Mesenteric fat pad (tissue), 1 donor: ENCODE measurements at regions not wholly inside any gene's neighbourhood (a gene's known extent, or its start where the extent isn't known, plus 50 kb on each side); places are given as distances from the start of the nearest gene placed in this dataset.

Experiments
- DNase-seq: peaks from one replicate; pipeline ENCODE4 v3.0.0-alpha.2; 2020; ENCODE audit warnings: low spot score
- donor health status: DM: yes; HTN: yes; CAD: no.

DNA sequence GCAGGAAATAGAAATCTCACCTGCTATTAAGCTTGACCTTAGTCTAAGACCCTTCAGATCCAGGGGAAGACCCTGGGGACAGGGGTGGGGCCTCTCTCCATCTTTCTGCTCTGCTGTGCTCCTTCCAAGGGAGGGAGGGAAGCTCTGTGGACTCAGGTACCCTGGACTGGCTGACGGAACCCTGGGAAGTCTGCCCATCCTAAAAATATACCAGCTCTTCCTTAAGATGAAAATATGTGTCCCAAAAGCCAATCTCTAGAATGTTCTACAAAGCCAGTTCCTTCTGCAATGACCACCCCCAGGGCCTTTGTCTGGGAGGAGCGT lies 73.7 kb downstream of the RTL6 start:
- DNase-seq, result peak; percentile 9

DNA sequence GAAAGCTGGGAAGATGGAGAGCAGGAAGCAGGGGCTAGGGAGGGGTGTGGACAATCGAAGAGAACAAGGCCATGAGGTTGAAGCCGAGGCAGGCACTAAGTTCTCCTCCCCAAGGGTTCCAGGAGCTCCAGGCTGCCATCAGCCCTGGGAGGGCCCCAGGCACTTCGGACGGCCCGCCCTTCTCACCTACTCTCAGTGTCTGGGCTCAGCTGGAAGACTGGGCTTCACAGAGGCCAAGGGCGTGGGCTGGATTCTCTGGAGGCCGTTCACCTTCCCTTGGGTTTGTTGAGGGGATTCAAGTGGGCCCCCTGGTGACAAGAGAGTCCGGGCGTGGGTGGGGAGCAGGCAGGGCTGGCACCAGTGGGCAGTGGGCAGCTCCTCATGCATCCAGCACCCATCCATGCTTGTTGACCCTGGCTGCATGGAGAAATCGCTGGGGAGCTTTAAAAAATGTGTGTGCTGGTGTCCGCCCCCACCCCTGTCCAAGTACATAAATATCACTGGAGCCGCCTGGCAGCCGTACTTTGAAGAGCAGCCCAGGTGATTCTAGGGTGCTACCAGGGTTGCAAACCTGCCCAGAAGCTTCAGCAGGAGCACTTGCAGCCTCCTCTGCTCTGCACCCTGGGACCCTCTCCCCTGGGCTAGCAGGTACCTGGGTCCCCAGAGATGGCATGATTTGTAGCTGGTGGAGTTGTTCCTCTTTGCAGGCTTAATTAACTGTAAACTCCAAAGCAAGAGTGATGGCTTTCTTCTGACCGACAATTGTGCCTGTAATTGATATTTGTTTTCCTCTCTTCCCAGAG lies 74.3 kb downstream of the RTL6 start:
- DNase-seq, result peak; percentile 73

DNA sequence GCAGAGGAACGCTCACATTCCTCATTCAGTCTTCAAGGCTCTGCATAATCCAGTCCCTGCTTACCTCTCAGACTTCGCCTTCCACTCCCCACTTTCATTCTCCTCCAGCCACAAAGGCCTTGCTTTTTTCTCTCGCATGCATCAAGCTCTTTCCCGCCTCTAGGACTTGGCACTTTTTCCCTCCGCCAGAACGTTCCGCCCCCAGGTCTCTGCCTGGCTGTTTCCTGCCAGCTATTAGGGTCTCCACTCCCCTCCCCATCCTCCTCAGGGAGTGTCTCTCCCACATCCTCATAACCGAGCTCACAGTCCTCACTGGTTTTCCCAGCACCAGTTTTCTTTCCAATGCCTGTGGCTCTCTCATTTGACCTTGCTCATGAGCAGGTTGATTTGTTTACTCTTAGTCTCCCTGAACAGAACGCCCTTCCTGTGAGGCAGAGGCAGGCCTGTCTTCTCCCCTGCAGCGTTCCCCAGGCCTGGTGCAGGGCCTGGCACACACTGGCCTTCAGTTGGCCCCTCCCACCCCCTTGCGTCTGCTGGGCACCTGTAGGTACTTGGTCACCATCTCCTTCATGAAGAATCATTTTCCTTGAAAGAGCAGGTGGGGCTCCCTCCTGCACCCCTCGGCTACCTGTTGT lies 75.2 kb downstream of the RTL6 start:
- DNase-seq, result peak; percentile 60

DNA sequence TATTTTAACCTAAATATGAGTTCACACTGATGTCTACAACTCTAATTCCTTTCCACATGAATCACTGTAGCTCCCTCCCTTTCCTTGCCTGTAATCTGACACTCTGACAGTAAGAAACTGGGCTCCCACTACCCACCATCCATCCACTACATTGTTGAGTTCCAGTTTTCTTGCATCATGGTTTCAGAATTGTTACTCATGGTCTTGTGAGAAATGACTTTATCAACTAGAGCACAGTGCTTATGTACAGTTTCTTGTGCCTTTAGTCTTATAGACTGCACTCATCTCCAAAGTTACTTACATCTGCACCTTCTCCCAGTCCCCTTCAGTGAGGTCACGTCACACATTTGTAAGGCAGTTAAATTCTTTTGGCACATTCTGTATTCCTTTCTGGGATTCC lies 78.6 kb downstream of the RTL6 start:
- no peak for DNase-seq

DNA sequence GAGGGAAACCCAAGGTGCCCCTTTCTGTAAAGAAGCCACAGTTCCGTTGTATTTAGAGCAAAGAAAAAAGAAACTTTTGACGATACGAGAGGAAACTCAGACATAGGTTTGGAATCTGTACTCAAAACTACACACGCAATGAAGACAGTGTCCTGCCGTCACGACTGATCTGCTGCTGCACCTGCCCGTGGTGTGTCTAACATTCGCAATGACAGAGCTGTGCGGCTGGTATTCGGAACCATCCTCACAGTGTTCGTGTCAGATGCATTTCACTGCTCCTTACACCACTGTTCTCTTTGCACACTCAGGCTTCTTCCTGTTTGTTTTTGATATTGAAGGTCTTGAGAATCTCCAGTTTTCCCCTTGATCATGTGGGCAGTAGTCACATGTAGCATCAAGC lies 84.8 kb downstream of the RTL6 start:
- DNase-seq, result peak; percentile 4

DNA sequence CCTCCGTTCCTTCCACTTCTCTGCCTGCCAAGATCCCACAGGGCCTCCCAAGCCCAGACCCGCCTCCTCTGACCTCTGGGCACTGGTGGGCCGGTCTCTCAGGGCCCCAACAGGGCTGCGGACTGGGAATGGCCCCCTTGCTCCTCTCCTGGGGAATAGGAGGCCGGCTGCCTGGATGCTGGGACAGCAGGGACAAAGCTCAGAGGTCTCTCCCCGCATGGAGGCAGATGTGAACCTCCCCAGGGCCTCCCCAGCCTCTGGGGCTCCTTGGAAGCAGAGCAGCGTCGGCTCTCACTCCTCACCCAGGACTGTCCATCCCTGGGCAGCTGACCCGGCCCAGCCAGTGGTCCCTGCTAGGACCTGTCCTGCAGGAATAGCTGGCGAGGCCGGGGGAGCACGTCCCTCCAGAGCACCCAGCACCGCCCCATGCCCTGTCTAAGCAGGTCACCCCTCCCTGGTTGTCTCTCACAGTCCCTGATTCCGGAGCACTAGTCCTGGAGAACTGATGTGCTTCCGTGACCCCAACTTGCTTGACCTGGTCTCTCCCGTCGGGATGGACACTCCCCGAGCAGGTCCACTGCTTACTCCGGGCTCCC lies 85.8 kb downstream of the RTL6 start:
- peak; percentile 86 for DNase-seq

DNA sequence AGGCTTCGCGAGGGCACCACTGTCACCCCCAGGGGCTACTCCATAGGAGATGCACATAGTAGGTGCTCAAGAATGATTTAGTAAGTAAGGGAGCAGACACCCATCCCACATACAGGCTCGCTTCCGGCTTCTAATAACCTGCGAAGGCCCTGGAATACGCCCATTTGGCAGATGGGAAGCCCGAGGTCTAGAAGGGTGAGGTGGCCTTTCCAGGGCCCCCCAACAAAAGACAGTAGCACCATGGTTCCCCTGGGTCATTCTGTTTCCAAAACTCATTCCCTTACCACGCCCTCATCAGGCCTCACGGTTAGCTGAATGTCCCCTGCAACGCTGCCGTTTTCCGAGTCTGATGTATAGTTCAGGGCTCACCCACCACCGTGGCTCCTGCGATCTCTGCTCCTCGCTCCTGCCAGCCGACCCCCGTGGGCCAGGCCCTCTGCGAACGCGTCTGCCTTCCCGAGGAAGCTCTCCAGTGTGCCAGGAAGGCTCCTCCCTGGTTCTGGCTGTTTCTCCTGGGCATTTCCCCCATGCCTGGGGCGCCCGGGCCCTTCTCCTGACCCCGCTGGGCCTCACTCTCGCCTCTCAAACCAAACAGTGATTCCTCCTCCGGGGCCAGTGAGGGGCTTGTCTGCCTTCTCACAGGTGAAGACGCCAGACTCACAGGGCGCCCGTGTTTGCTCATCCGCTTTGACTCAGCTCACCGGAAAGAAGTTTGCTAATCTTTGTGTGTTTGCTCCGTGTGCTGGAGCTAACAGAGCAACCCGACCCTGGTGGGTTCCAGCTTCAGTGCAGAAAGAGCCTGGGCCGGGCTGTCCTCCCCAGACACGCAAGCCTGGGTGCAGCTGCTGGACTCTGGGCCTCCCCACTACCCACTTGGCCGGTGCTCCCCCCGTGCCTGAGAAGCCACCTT lies 86.6 kb downstream of the RTL6 start:
- DNase-seq, result peak; percentile 76

DNA sequence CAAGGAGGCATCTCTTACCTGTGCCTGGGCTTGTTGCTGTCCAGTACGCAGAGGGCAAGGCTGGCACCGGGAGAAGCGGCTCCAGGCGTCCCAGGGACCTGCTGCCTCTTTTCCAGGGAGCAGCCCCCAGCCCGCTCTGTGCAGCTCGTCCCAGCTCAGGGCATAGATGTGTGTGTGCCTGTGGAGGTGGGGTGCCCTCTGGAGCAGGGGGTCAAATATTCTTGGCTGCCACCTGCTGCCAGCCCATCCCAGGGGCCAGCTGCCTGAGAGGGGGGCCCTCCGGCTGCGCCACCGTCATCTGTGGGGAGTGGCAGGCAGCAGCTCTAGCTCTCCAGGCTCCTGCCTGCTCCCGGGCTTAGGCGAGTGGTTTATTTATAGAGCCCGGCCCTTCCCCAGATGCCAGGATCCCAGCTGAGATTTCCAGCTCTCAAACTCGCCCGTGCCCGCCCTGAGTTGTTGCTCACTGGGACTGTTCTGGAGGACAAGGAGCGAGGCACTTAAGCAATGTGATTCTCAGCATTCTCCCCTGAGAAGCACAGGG lies 87.5 kb downstream of the RTL6 start:
- DNase-seq, result peak; percentile 83

DNA sequence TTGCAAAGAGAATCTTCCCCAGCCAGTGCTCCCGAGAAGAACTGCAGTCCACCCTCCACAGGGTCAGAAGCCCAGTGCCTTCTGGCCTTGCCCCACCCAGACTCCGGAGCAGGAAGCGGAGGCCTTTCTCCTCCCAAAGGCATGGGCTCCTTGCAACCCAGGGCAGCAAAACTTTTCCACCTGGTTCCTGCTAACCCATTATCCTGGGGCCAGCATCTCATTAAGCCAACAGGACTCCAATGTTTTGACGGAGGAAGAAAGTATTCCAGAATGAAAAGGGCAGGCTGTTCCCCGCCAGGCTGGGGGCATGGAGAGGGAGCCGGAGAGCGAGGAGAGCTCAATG lies 88.1 kb downstream of the RTL6 start:
- no peak for DNase-seq

DNA sequence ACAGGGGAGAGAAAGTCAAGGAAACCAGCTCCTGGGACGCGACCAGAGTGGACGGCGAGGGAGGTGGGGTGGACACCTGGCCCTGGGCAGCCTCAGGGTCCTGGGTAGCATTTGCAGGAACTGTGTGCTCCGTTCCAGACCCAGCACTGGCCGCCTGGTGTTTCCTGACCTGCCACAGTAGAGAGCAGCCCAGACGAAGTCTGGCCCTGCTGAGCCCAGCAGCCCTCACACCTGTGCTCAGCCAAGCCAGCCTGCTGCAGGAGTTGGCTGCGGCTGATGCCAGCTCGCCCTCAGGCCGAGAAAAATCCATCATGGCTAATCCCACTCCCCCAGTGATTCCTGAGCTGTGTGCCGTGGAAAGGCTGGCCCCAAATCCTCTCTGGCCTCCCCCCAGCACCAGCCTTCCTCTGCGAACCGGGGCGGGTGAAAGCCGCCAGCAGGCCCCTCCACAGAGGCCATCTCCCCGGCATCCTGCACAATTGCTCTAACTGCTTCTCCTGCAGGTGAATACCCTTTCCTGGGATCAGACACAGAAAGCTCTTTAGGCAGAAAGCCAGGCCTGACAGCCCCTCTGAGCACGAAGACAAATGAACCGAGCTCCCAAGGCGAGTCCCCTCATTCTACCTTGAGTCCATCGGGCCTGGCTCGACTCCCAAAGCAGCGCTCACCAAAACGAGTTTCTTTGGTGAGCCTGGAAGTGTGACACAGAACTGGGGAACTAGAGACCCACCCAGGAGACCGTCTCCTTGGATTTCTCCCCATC lies 88.6 kb downstream of the RTL6 start:
- peak; percentile 76 for DNase-seq

DNA sequence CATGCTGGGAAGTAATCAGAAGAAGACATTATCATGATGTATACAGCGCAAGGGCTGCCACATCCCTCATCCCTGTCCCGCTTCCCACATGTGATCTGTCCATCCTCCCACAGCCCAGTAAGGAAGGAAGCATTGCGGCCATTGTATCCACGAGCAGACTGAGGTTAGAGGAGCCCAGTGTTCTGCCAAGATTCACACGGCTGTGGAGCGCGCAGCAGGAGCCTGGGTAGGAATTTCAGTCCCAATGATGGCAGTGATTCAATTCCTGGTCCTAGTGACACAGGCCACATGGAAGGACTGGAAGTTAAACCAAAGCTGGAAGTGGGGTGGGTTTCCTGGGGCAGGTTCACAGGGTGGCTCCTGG lies 89.2 kb downstream of the RTL6 start:
- DNase-seq, result peak; percentile 72

DNA sequence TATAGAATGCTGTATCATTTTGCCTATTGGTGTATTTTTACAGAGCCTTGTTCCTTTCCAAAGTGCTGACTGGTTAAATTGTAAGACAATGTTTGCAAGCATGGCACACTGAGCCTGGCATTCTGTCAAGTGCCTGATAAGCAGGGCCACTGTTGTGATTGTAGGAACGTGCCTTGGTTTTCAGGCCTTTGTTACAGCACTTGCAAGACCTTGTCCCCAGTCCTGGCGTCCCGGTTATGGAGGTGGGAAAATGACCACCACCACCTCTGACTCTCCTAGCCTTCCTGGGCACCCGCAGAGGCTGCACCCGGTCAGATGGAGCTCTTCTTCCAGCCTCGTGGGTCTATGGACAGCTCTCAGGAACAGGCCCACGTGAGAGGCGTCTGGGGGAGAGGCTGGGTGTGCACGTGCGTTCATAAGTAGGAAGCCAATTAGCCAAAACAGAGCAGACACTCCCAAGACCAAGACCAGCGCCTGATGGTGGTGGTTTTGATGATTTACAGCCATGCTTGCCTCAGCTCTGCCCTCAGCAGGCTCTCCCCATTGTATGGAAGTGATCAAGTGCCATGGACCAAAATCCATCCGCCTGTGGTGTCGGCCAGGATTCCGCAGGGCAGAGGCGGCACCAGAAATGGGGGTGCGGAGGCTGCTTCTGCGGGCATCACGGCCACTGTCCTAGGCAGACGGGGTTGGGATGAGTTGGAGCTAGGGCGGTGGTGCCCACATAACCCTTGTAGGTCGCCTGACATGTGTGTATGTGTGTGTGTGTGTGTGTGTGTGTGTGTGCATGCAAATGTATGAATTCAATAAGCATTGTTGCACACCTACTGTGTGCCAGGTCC lies 89.8 kb downstream of the RTL6 start:
- DNase-seq, result no peak

DNA sequence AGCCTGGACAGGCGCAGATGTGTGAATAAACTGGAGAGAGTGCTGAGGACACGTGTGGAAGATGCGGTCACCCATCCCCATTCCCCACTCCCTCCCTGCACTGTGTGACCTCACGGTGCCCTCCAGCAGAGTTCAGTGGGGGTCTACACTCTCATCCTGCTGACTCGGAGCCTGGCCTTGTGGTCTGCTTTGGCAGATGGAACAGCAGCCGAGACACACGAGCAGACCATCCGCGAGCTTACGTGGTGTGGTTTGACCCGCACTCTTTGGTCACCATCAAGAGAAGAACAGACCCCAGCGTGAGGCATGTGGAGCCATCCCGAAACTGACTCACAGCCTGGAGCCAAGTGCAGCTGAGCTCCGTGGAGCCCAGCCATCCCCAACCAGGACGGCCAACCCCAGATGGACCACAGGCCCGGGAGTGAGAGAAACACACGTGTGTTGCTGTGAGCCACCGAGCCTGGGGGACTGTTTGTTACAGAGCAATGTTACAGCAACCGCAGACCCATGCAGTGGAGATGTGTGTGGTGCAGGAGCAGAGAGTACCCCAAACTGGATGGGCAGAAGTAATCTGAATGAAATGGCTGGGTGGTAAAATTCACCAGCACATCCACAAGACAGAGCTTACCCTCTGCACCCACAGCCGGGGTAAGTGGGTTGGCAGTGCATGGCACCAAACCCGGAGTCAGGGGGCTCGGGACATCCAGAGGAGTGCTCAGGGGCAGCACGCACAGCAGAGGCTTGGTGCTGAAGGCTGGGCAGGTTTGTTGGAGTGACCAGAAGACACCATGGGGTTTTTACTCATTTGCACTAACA lies 90.7 kb downstream of the RTL6 start:
- DNase-seq, result peak; percentile 85

DNA sequence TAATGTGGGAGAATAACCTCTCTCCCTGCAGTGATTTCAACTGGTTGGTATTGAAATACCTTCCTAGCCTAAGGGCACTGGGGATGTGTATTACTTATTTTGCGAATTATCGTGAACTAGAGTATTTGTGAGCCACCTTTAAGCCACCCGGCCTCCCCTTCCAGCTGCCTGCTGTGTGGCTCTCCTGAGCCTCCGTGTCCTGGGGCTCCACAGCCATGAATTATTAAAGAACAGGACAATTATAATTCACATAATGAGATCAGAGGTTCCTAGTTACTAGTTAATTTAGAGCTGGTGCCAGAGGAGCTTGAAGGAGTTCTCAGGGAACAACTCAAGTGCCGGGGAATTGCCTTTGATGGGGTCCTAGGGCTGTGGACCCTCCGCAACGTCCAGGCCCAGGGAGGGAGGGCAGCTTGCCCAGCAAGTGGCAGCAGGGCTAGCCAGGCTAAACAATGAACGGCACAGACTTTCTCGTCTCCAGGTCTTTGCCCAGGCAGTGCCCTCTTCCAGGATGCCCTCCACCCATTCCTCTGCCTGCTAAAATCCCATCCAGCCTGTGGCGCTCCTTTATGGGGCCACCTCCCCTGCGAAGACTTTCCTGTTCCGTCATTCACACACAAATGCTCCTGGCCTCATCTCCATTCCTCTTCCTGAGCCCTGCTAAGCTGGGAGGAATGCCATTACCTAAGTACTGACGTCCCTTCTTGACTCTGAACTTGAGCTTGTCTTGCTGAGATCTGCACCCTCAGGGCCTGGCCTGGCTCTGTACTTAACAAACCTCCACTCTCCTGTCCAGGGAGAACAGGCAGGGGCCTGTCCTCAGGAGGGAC lies 91.5 kb downstream of the RTL6 start:
- DNase-seq, result no peak

DNA sequence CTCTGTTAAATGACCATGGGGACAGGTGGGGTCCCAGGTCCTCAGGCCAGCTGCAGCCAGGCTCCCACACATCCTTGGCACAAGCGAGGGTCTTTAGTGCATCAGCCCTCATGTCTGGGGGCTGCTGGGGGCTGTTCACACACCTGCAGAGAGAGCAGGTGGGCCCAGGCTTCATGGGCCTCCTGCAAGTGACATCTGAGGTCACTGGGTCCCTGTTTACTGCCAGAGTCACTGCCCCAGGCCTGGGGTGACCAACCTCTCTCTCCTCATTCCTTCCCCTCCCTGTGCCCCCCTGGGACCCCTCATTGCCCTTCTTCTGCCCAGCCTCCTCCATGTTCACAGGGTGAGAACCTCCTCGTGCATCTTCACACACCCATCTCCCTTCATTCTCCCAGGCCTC lies 92.4 kb downstream of the RTL6 start:
- no peak for DNase-seq

DNA sequence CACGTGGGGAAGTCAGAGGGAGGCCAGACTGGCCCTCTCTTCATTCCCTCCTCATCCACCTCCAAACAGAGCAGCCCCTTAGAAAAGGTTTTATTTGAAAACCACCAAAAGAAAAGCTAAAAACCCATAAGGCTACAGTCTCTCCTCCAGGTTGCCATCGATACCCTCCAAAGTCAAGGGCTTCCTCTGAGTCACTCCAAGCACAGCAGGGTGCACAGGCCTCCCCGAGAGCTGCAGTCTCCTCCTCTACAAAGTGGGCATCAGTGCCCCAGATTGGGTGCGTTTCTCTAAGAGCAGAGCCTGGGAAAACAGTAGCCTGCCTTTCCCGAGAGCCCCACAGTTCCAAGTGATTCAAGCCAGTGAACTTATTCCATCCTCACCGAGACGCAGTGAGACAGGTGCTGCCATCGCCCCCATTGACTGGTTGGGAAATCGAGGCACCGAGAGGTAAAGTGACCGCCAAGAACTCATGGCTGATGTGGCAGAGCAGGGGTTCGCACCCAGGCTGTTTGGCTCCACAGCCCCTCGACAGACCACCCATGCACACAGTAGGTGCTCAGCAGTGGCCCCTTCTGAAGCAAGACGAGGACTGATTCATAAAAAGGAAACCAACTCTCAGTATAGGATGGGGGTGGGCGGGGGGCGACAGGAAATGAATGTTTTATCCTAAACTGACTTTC lies 91.7 kb upstream of the SHISAL1 start:
- no peak for DNase-seq

DNA sequence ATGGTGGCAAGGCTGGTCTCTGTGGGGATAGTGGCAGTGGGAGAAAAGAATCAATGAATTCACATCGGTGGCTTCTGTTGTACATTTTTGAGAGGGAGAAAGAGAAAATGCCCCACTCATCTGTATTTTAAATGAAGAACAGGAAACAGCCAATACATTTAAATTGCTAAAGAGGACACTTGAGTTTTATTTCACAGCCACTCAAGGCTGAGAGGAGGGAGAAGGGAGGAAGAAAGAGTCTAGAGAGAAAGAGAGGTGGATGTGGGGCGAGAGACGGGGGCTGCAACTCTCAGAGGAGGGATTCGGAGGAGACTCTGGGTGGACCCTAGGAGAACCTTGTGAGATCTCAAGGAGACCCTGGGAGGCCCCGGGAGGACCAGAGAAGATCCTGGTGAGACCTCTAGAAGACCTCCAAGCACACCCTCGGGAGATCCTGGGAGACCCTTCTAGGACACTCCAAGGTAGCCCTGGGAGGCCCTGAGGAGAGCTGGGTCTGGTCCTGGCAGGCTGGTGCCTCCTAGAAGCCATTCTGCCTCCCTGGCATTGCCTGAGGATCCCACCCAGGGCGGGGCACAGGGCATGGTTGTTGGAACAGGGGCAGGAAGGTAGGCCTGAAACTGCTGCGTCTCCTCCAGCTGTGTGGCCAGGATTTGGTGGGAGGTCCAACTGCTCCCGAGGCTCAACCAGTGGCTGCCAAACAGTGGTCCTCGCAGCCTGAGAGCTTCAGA lies 91.0 kb upstream of the SHISAL1 start:
- peak; percentile 67 for DNase-seq
